ENCODE measurements at regions not wholly inside any gene's neighbourhood (a gene's known extent, or its start where the extent isn't known, plus 50 kb on each side); places are given as distances from the start of the nearest gene placed in this dataset.

GRCh38 chr16:74202009-74202408 is 94.6 kb upstream of the PSMD7 start:
- no peak overlapping the region for H3K27ac ChIP-seq
- no peak for DNase-seq (ENCODE audit: extremely low spot score in 2 of 2)
- H3K9me3 ChIP-seq, result no peaks in the 10 kb centered on the region
- H3K4me3 ChIP-seq, result no peak overlapping the region
- H3K27me3 ChIP-seq, result no peaks in the 10 kb centered on the region
- TF ChIP-seq POLR2AphosphoS5 (IDR thresholded peaks at IDR 0.05; ENCODE audit: insufficient read depth in 1 of 2, low read depth in 1 of 2) (no peak), POLR2A (IDR thresholded peaks at IDR 0.05) (no peak)
- H3K36me3 ChIP-seq, result no peaks in the 10 kb centered on the region
- peaks cover 6% of the 10 kb centered on the region for H3K4me1 ChIP-seq
- intact Hi-C loops (cut with DNase I), result no loop called here

DNA sequence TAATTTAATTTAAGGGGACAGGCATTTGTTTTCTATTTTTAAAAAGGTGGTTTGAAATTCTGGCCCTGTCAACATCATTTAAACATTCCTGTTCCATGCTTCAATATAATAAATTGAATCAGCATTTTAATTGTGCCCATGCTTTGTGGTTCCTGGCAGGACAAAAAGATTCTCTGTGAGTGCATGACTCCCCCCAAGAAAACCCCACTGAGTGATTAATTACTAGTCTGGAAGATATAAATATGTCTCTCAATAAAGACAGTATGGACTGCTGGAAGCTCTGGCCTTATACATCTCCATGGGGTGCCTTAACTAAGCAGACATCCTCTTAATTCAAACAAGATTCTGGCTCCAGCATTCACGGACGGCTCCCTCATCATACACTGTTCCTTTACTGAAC is 95.0 kb upstream of the PSMD7 start:
- no peaks in the 10 kb centered on the region for H3K27me3 ChIP-seq
- H3K4me3 ChIP-seq, result no peak overlapping the region
- no peaks in the 10 kb centered on the region for H3K36me3 ChIP-seq
- peaks cover 6% of the 10 kb centered on the region for H3K4me1 ChIP-seq
- TF ChIP-seq POLR2AphosphoS5 (IDR thresholded peaks at IDR 0.05; ENCODE audit: insufficient read depth in 1 of 2, low read depth in 1 of 2) (no peak), POLR2A (IDR thresholded peaks at IDR 0.05) (no peak)
- TF ChIP-seq, protein P1, sequence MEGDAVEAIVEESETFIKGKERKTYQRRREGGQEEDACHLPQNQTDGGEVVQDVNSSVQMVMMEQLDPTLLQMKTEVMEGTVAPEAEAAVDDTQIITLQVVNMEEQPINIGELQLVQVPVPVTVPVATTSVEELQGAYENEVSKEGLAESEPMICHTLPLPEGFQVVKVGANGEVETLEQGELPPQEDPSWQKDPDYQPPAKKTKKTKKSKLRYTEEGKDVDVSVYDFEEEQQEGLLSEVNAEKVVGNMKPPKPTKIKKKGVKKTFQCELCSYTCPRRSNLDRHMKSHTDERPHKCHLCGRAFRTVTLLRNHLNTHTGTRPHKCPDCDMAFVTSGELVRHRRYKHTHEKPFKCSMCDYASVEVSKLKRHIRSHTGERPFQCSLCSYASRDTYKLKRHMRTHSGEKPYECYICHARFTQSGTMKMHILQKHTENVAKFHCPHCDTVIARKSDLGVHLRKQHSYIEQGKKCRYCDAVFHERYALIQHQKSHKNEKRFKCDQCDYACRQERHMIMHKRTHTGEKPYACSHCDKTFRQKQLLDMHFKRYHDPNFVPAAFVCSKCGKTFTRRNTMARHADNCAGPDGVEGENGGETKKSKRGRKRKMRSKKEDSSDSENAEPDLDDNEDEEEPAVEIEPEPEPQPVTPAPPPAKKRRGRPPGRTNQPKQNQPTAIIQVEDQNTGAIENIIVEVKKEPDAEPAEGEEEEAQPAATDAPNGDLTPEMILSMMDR (IDR thresholded peaks at IDR 0.05), result no peak
- no peak overlapping the region for H3K27ac ChIP-seq
- H3K9me3 ChIP-seq, result no peaks in the 10 kb centered on the region
- DNase-seq (ENCODE audit: extremely low spot score in 2 of 2), result no peak
- intact Hi-C loops (cut with DNase I), result no loop called here

DNA sequence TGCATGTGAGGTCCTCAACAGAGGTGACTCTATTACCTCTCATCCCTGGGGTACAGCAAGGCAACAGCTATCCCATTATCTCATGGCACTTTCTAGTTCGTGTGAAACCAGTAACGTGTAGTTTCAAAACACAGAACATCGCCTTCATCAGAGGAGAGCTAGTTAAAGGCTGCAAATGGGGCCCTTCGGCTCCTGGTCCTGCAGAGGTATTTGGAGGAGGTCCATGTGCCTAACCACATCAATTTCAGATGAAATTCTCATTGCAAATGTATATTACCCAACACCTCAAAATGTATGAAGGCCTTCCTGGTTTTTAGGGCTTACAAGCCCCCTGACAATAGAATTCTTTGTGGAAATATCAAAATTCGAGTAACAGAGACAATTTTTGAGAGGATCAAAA is 95.7 kb upstream of the PSMD7 start:
- Histone ChIP-seq H3K4me1 (peaks cover 6% of the 10 kb centered on the region), H3K27ac (no peak overlapping the region), H3K4me3 (no peak overlapping the region), H3K36me3 (no peaks in the 10 kb centered on the region), H3K27me3 (no peaks in the 10 kb centered on the region), H3K9me3 (no peaks in the 10 kb centered on the region)
- TF ChIP-seq POLR2A (IDR thresholded peaks at IDR 0.05), result no peak
- TF ChIP-seq, protein P1 (IDR thresholded peaks at IDR 0.05), result no peak
- intact Hi-C loops (cut with DNase I), result no loop called here
- no peak for DNase-seq (ENCODE audit: extremely low spot score in 2 of 2)

DNA sequence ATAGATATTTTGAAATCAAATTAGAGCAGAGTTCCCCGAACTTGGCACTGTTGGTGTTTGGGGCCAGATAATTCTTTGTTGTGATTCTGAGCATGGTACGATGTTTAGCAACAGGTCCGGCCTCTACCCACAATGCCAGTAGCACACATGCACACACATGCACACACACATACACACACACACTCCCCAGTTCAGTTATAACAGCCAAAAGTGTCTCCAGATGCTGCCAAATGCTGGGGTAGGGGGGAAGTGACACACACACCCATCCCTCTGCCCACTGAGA is 96.8 kb upstream of the PSMD7 start:
- DNase-seq (ENCODE audit: extremely low spot score in 2 of 2), result no peak
- H3K27me3 ChIP-seq, result no peaks in the 10 kb centered on the region
- H3K27ac ChIP-seq, result no peak overlapping the region
- H3K4me3 ChIP-seq, result no peak overlapping the region
- peaks cover 6% of the 10 kb centered on the region for H3K4me1 ChIP-seq
- no peaks in the 10 kb centered on the region for H3K36me3 ChIP-seq
- intact Hi-C loops (cut with DNase I), result no loop called here
- H3K9me3 ChIP-seq, result no peaks in the 10 kb centered on the region
- no peak for TF ChIP-seq POLR2AphosphoS5 (IDR thresholded peaks at IDR 0.05; ENCODE audit: insufficient read depth in 1 of 2, low read depth in 1 of 2)

DNA sequence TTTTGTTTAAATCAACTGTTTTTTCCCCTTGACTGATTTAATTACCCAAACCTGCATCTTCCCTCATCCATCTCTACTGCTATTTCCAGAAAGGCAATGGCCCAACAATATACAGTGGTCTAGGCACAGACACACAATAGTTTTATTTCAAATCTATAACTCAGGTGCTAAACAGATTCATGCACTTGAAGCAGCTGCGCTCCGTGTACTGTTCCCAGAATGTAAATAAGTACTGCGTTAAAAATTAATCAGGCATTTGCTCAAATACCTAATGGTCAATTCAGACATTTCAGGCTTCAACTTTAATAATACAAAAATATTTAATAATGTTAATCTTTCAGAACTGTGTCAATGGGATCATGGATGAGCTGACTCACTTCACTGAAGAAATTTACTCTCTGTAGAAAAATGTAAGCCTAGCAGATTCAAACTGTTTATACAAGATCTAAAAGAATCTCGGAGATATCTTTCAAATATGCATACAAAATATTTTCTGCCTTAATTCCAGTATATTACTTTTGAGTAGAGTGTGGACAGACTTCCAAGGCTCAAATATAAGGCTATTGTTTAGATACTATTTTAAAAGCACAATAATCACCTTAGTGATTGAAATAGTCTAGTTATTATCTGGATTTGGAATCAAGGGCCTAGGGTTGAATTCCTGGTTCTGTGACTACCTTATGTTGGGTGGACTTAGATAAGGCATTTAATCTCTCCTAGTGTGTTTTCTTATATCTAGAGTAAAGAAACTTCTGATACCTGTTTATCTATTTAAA is 97.4 kb upstream of the PSMD7 start:
- no peak for TF ChIP-seq POLR2AphosphoS5 (IDR thresholded peaks at IDR 0.05; ENCODE audit: insufficient read depth in 1 of 2, low read depth in 1 of 2)
- TF ChIP-seq, protein P1 (IDR thresholded peaks at IDR 0.05), result no peak
- TF ChIP-seq POLR2A (IDR thresholded peaks at IDR 0.05), result no peak
- Histone ChIP-seq H3K27ac (no peak overlapping the region), H3K36me3 (no peaks in the 10 kb centered on the region), H3K4me1 (peaks cover 6% of the 10 kb centered on the region), H3K4me3 (no peak overlapping the region), H3K27me3 (no peaks in the 10 kb centered on the region), H3K9me3 (no peaks in the 10 kb centered on the region)
- DNase-seq (ENCODE audit: extremely low spot score in 2 of 2), result no peak
- intact Hi-C loops (cut with DNase I), result no loop called here

DNA sequence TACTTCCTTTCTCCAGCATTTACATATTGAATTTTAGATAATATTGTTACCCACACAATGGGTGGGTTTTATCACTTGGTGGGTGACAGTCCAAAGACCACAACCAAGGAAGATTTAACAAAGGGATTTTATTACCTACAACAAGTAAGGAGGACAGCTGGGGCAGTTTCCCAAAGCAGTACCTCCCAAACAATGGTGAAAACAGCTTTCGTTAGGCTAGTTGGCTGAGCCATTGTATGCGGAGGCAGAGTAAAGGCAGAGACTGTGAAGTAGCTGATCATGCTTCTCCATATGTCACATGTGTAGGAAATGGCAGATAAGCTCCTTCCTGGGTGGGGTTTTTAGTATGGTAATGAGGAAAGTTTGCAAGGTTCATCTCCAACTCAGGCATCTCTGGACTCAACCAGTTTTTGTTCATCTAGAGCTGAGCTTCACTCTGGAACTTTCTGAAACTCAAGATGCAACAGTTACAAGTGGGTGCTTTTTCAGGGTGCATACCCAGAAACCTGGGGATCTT is 104.3 kb upstream of the PSMD7 start:
- Histone ChIP-seq H3K36me3 (no peaks in the 10 kb centered on the region), H3K27ac (no peak overlapping the region), H3K4me3 (no peak overlapping the region), H3K27me3 (no peaks in the 10 kb centered on the region), H3K9me3 (no peaks in the 10 kb centered on the region), H3K4me1 (no peaks in the 10 kb centered on the region)
- no peak for DNase-seq (ENCODE audit: extremely low spot score in 2 of 2)
- TF ChIP-seq, protein P1 (IDR thresholded peaks at IDR 0.05), result no peak
- TF ChIP-seq POLR2AphosphoS5 (IDR thresholded peaks at IDR 0.05; ENCODE audit: insufficient read depth in 1 of 2, low read depth in 1 of 2) (no peak), POLR2A (IDR thresholded peaks at IDR 0.05) (no peak)
- intact Hi-C loops (cut with DNase I), result no loop called here

Measured in vagina (tissue), 2 donors.